WTC11 (cell line): ENCODE measurements at regions not wholly inside any gene's neighbourhood (a gene's known extent, or its start where the extent isn't known, plus 50 kb on each side); places are given as distances from the start of the nearest gene placed in this dataset.

Experiments used
- ATAC-seq: fragments of 200-7000 bp; cut with Tn5 transposase; 2 replicates; pipeline ENCODE4 v1.10.0; 2021; ENCODE audit warnings: mild to moderate bottlenecking, moderate library complexity
- CTCF ChIA-PET: fragments of 300-600 bp; sonication (Branson Sonifier 250); formaldehyde crosslinking; loops from one replicate; lab custom pipeline; 2021; ENCODE audit warnings: antibody characterized with exemption; lab: Charles Lee
- POLR2A ChIA-PET: fragments of 350-600 bp; sonication (Branson Sonifier 250); formaldehyde crosslinking; loops from one replicate; lab custom pipeline; 2021; ENCODE audit warnings: antibody characterized with exemption; lab: Charles Lee
- DNase-seq: peaks from one replicate; pipeline ENCODE4 v3.0.0; 2021; ENCODE audit warnings: low spot score
- H3K27ac Mint-ChIP-seq: 2 replicates; pipeline ENCODE4 v1.8.0; 2021; ENCODE audit warnings: mixed read lengths
- H3K27me3 Mint-ChIP-seq: 2 replicates; pipeline ENCODE4 v1.8.0; 2021; ENCODE audit warnings: low read depth, mild to moderate bottlenecking, moderate library complexity, mixed read lengths
- H3K36me3 Mint-ChIP-seq: 2 replicates; pipeline ENCODE4 v1.8.0; 2021; ENCODE audit warnings: mixed read lengths
- H3K4me1 Mint-ChIP-seq: 2 replicates; pipeline ENCODE4 v1.8.0; 2022; ENCODE audit warnings: mixed read lengths
- H3K4me3 Mint-ChIP-seq: 2 replicates; pipeline ENCODE4 v1.8.0; 2021; ENCODE audit warnings: mild to moderate bottlenecking, moderate library complexity, mixed read lengths
- H3K9me3 Mint-ChIP-seq: 2 replicates; pipeline ENCODE4 v1.8.0; 2021; ENCODE audit warnings: mixed read lengths
- ARID4B ChIP-seq: sonication (generic); formaldehyde crosslinking; IDR thresholded peaks from 2 replicates; pipeline ENCODE4 v1.8.0; 2023; ENCODE audit warnings: missing genetic modification reagents, mild to moderate bottlenecking, borderline replicate concordance
- ATF1 ChIP-seq: sonication (generic); formaldehyde crosslinking; IDR thresholded peaks from 2 replicates; pipeline ENCODE4 v1.8.1; 2023; ENCODE audit warnings: mild to moderate bottlenecking, moderate library complexity, missing genetic modification reagents
- ERG ChIP-seq: fragments of 250-450 bp; sonication (Bioruptor Pico); IDR thresholded peaks from 2 replicates; pipeline ENCODE4 v1.8.0; 2021; ENCODE audit warnings: mild to moderate bottlenecking
- NFE2L1 ChIP-seq: sonication (generic); formaldehyde crosslinking; IDR thresholded peaks from 2 replicates; pipeline ENCODE4 v1.8.1; 2023; ENCODE audit warnings: missing genetic modification reagents
- SMAD4 ChIP-seq: sonication (generic); formaldehyde crosslinking; IDR thresholded peaks from 2 replicates; pipeline ENCODE4 v1.8.0; 2022; ENCODE audit warnings: mild to moderate bottlenecking, missing genetic modification reagents
- ZNF263 ChIP-seq: sonication (generic); formaldehyde crosslinking; IDR thresholded peaks from 2 replicates; pipeline ENCODE4 v1.8.1; 2022; ENCODE audit warnings: low read depth, mild to moderate bottlenecking, moderate library complexity, missing genetic modification reagents
- TF ChIP-seq, protein P1 (sequence below): fragments of 250-450 bp; sonication (Bioruptor Pico); IDR thresholded peaks from 2 replicates; pipeline ENCODE4 v1.9.0; 2021; ENCODE audit warnings: mild to moderate bottlenecking, borderline replicate concordance
- TF ChIP-seq, protein P2 (sequence below): fragments of 250-450 bp; sonication (Bioruptor Pico); conservative IDR thresholded peaks from 2 replicates; pipeline ENCODE4 v1.9.0; 2021; ENCODE audit warnings: mild to moderate bottlenecking
- TF ChIP-seq, protein P3 (sequence below): fragments of 250-450 bp; sonication (Bioruptor Pico); IDR thresholded peaks from 2 replicates; pipeline ENCODE4 v1.9.0; 2021; ENCODE audit warnings: mild to moderate bottlenecking
- TF ChIP-seq, protein P4 (sequence below): sonication (generic); formaldehyde crosslinking; conservative IDR thresholded peaks from 2 replicates; pipeline ENCODE4 v1.8.1; 2023; ENCODE audit warnings: mild to moderate bottlenecking, low read depth, missing genetic modification reagents, moderate library complexity

- TF ChIP-seq, protein P1, sequence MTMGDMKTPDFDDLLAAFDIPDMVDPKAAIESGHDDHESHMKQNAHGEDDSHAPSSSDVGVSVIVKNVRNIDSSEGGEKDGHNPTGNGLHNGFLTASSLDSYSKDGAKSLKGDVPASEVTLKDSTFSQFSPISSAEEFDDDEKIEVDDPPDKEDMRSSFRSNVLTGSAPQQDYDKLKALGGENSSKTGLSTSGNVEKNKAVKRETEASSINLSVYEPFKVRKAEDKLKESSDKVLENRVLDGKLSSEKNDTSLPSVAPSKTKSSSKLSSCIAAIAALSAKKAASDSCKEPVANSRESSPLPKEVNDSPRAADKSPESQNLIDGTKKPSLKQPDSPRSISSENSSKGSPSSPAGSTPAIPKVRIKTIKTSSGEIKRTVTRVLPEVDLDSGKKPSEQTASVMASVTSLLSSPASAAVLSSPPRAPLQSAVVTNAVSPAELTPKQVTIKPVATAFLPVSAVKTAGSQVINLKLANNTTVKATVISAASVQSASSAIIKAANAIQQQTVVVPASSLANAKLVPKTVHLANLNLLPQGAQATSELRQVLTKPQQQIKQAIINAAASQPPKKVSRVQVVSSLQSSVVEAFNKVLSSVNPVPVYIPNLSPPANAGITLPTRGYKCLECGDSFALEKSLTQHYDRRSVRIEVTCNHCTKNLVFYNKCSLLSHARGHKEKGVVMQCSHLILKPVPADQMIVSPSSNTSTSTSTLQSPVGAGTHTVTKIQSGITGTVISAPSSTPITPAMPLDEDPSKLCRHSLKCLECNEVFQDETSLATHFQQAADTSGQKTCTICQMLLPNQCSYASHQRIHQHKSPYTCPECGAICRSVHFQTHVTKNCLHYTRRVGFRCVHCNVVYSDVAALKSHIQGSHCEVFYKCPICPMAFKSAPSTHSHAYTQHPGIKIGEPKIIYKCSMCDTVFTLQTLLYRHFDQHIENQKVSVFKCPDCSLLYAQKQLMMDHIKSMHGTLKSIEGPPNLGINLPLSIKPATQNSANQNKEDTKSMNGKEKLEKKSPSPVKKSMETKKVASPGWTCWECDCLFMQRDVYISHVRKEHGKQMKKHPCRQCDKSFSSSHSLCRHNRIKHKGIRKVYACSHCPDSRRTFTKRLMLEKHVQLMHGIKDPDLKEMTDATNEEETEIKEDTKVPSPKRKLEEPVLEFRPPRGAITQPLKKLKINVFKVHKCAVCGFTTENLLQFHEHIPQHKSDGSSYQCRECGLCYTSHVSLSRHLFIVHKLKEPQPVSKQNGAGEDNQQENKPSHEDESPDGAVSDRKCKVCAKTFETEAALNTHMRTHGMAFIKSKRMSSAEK (CRISPR knock-in tag), result no peak
- TF ChIP-seq SMAD4, result no peak
Observed at GRCh38 chr7:119105381-119105780, 880.9 kb downstream of the ANKRD7 start (continued).

DNA sequence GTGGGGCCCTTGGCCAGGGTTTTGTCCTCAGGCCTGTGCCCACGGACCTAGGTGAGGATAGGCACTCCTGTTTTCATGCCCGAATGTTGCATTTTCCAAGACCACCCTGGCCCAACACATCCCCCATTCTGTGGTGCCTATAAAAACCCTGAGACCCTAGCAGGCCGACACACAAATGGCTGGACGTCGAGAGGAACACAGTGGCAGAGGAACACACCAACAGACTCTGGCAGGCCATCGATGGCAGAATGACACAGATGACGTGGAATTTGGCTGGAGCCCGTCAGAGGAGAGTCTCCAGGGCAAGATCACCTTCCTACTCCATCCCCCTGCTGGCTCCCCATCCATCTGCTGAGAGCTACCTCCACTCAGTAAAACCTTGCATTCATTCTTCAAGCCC is 898.8 kb downstream of the ANKRD7 start:
- Mint-ChIP-seq H3K4me3 (no peak overlapping the region), H3K9me3 (peaks cover 22% of the 10 kb centered on the region), H3K27me3 (no peaks in the 10 kb centered on the region), H3K36me3 (no peaks in the 10 kb centered on the region), H3K4me1 (peaks cover 29% of the 10 kb centered on the region), H3K27ac (no peak overlapping the region)
- no peak for ATAC-seq
- CTCF ChIA-PET, result no interaction called here
- POLR2A ChIA-PET, result no interaction called here
- no peak for TF ChIP-seq ZNF263 (CRISPR knock-in tag)
- TF ChIP-seq, protein P2, sequence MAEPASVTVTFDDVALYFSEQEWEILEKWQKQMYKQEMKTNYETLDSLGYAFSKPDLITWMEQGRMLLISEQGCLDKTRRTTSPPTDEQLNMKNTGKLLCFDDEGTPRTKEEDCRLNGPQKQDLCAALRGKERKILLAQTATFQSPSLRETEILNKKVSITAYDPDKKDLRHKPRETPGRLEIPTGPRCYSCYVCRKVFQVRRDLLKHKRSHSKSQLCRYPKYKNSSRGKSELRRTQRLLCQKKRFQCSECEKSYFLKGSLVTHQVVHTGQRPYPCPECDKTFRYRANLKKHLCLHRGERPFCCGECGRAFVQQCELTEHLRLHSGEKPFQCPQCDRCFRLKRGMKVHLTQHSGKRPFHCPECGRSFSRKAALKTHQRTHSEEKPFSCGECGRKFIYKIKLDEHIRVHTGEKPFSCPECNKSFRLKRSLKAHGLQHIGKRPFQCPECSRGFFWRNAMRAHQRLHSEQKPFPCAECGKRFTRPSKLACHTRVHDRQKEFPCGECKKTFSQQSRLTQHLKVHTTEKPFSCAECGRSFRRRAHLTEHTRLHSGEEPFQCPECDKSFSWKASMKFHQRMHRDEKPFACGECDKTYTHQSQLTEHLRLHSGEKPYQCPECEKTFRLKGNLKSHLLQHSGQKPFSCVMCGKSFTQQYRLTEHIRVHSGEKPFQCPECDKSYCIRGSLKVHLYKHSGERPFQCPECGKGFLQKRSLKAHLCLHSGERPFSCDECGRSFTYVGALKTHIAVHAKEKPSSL (CRISPR knock-in tag), result no peak
- no peak for TF ChIP-seq NFE2L1 (CRISPR knock-in tag)
- TF ChIP-seq ERG (CRISPR knock-in tag), result no peak
- no peak for DNase-seq

DNA sequence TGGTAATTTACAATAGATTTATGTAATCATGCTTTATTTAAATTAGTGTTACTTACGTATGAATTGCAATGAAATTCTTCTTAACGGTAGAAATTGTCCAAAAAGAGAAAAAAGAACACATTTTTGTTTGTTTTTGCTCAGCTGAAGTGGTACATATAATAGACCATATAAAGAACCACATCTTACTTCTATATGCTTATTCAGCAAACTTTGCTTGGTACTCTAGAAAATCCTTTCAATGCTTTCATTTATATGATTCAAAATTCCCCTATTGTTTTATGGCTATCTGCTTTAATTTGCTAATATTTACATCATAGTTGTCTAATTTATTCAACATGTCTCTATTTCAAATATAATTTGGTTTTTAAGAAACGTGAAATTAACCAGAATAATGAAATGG is 903.2 kb downstream of the ANKRD7 start:
- Mint-ChIP-seq H3K4me3 (no peak overlapping the region), H3K27ac (no peak overlapping the region), H3K9me3 (peaks cover 10% of the 10 kb centered on the region; the same call in 1 of the 2 replicates), H3K36me3 (no peaks in the 10 kb centered on the region), H3K27me3 (no peaks in the 10 kb centered on the region), H3K4me1 (peaks cover 27% of the 10 kb centered on the region)
- CTCF ChIA-PET, result no interaction called here
- DNase-seq, result no peak
- POLR2A ChIA-PET, result no interaction called here
- no peak for ATAC-seq
- no peak for TF ChIP-seq ARID4B (CRISPR knock-in tag)
- TF ChIP-seq, protein P3, sequence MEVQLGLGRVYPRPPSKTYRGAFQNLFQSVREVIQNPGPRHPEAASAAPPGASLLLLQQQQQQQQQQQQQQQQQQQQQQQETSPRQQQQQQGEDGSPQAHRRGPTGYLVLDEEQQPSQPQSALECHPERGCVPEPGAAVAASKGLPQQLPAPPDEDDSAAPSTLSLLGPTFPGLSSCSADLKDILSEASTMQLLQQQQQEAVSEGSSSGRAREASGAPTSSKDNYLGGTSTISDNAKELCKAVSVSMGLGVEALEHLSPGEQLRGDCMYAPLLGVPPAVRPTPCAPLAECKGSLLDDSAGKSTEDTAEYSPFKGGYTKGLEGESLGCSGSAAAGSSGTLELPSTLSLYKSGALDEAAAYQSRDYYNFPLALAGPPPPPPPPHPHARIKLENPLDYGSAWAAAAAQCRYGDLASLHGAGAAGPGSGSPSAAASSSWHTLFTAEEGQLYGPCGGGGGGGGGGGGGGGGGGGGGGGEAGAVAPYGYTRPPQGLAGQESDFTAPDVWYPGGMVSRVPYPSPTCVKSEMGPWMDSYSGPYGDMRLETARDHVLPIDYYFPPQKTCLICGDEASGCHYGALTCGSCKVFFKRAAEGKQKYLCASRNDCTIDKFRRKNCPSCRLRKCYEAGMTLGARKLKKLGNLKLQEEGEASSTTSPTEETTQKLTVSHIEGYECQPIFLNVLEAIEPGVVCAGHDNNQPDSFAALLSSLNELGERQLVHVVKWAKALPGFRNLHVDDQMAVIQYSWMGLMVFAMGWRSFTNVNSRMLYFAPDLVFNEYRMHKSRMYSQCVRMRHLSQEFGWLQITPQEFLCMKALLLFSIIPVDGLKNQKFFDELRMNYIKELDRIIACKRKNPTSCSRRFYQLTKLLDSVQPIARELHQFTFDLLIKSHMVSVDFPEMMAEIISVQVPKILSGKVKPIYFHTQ (CRISPR knock-in tag), result no peak
- TF ChIP-seq ATF1 (CRISPR knock-in tag), result no peak
- TF ChIP-seq, protein P4, sequence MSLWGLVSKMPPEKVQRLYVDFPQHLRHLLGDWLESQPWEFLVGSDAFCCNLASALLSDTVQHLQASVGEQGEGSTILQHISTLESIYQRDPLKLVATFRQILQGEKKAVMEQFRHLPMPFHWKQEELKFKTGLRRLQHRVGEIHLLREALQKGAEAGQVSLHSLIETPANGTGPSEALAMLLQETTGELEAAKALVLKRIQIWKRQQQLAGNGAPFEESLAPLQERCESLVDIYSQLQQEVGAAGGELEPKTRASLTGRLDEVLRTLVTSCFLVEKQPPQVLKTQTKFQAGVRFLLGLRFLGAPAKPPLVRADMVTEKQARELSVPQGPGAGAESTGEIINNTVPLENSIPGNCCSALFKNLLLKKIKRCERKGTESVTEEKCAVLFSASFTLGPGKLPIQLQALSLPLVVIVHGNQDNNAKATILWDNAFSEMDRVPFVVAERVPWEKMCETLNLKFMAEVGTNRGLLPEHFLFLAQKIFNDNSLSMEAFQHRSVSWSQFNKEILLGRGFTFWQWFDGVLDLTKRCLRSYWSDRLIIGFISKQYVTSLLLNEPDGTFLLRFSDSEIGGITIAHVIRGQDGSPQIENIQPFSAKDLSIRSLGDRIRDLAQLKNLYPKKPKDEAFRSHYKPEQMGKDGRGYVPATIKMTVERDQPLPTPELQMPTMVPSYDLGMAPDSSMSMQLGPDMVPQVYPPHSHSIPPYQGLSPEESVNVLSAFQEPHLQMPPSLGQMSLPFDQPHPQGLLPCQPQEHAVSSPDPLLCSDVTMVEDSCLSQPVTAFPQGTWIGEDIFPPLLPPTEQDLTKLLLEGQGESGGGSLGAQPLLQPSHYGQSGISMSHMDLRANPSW (CRISPR knock-in tag), result no peak
- TF ChIP-seq, all 79 proteins: peak for 0
